IPS-15b (cell line): ENCODE measurements at regions not wholly inside any gene's neighbourhood (a gene's known extent, or its start where the extent isn't known, plus 50 kb on each side); places are given as distances from the start of the nearest gene placed in this dataset.
"Not testable (repeated sequence)": the region's sequence is repeated elsewhere in the genome, so short reads cannot be mapped to it uniquely, and the experiment has no call there.

Experiments
- H3K27me3 ChIP-seq: one replicate; pipeline ENCODE4 v1.6.1; 2013; ENCODE audit warnings: low read length; ENCODE audit not compliant: control insufficient read depth, insufficient read depth
- H3K36me3 ChIP-seq: one replicate; pipeline ENCODE4 v1.6.1; 2013; ENCODE audit warnings: low read length; ENCODE audit not compliant: control insufficient read depth, insufficient read depth
- H3K4me1 ChIP-seq: one replicate; pipeline ENCODE4 v1.6.1; 2013; ENCODE audit warnings: mild to moderate bottlenecking, low read length; ENCODE audit not compliant: control insufficient read depth, insufficient read depth
- H3K4me3 ChIP-seq: one replicate; pipeline ENCODE4 v1.5.1; 2013; ENCODE audit warnings: low read depth, low read length
- H3K9ac ChIP-seq: one replicate; pipeline ENCODE4 v1.6.1; 2013; ENCODE audit warnings: low read depth, mild to moderate bottlenecking, low read length
- H3K9me3 ChIP-seq: one replicate; pipeline ENCODE4 v1.6.1; 2013; ENCODE audit warnings: mild to moderate bottlenecking, low read length; ENCODE audit not compliant: control insufficient read depth, insufficient read depth

- H3K4me3 ChIP-seq: no peak overlapping the region
- no peaks in the 10 kb centered on the region for H3K9me3 ChIP-seq
- H3K4me1 ChIP-seq: peaks cover 8% of the 10 kb centered on the region
- H3K36me3 ChIP-seq: no peaks in the 10 kb centered on the region
- H3K9ac ChIP-seq: no peak overlapping the region
- H3K27me3 ChIP-seq: no peaks in the 10 kb centered on the region
These were observed 507.7 kb downstream of the CCDC171 start for GRCh38 chr9:16060436-16061129.

DNA sequence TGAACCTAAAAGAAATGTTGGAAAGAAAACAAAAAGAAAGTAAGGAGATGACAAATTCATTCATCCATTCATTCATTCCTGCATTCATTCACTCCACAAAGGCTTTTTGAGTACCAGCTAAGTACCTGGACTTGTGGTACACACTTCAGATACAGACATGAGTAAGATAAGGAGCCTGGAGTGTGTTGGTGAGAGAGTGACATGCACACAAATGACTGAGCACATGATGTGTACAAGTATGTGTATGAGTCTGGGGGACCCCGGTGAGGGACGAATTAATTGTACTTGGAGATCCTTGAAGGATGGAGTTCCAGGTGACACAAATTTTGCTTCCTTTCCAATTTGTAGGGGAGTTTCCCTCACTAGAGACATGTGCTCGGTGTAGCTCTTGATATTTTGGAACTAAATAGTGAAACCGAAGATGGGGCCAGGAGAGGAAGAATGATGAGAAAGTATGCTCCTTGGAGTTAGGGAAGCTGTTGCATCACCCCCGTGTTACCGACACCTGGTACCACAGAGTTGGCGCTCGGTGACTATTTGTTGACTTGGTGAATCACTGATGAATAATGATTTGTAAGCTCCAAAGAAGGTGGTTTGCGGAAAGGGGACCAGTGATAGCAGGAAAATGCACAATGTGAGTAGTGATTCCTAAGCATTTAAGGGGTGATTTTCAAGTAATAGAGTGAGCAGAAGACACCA, 509.8 kb downstream of the CCDC171 start:
- Histone ChIP-seq H3K9ac (no peak overlapping the region), H3K9me3 (no peaks in the 10 kb centered on the region), H3K27me3 (no peaks in the 10 kb centered on the region), H3K4me1 (peaks cover 8% of the 10 kb centered on the region), H3K36me3 (no peaks in the 10 kb centered on the region), H3K4me3 (no peak overlapping the region)

GRCh38 chr9:16063241-16063591, 510.4 kb downstream of the CCDC171 start:
- Histone ChIP-seq H3K9me3 (no peaks in the 10 kb centered on the region), H3K4me1 (peaks cover 8% of the 10 kb centered on the region), H3K27me3 (no peaks in the 10 kb centered on the region), H3K36me3 (no peaks in the 10 kb centered on the region), H3K4me3 (no peak overlapping the region), H3K9ac (no peak overlapping the region)

GRCh38 chr9:16064771-16065170, 511.9 kb downstream of the CCDC171 start:
- Histone ChIP-seq H3K27me3 (no peaks in the 10 kb centered on the region), H3K9me3 (no peaks in the 10 kb centered on the region), H3K9ac (no peak overlapping the region), H3K4me3 (no peak overlapping the region), H3K4me1 (peaks cover 8% of the 10 kb centered on the region), H3K36me3 (no peaks in the 10 kb centered on the region)

GRCh38 chr9:16066201-16066600, 513.4 kb downstream of the CCDC171 start:
- H3K36me3 ChIP-seq, H3K9me3 ChIP-seq, H3K4me3 ChIP-seq, H3K4me1 ChIP-seq, H3K9ac ChIP-seq, H3K27me3 ChIP-seq: not testable (repeated sequence)

GRCh38 chr9:16068476-16068875, 515.6 kb downstream of the CCDC171 start:
- no peak overlapping the region for H3K4me3 ChIP-seq
- no peaks in the 10 kb centered on the region for H3K27me3 ChIP-seq
- no peaks in the 10 kb centered on the region for H3K4me1 ChIP-seq
- H3K9ac ChIP-seq: no peak overlapping the region
- H3K36me3 ChIP-seq: no peaks in the 10 kb centered on the region
- H3K9me3 ChIP-seq: no peaks in the 10 kb centered on the region

DNA sequence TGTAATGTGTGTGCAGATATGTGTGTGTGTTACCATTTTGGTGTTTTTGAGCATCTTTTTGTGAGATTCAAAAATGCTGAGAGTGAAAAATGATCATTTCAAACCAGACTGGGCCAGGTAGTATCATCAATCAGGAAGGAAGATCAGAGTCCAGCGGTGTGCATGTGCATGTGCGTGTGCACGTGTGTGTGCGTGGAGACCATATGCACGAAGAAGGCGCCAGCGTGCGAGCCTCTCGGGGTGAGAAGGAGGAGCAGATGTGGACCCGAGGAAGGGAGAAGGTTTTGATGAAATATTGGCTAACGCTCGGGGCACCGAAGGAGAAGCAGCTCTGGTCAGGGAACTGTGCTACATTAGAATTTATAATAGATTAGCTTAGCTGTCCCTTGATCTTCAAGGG, 516.4 kb downstream of the CCDC171 start:
- no peaks in the 10 kb centered on the region for H3K36me3 ChIP-seq
- H3K9ac ChIP-seq: no peak overlapping the region
- no peaks in the 10 kb centered on the region for H3K4me1 ChIP-seq
- H3K4me3 ChIP-seq: no peak overlapping the region
- no peaks in the 10 kb centered on the region for H3K27me3 ChIP-seq
- no peaks in the 10 kb centered on the region for H3K9me3 ChIP-seq

- no peak overlapping the region for H3K9ac ChIP-seq
- no peaks in the 10 kb centered on the region for H3K36me3 ChIP-seq
- H3K4me3 ChIP-seq: no peak overlapping the region
- H3K9me3 ChIP-seq: no peaks in the 10 kb centered on the region
- no peaks in the 10 kb centered on the region for H3K4me1 ChIP-seq
- H3K27me3 ChIP-seq: no peaks in the 10 kb centered on the region
These were observed 517.0 kb downstream of the CCDC171 start for GRCh38 chr9:16069671-16070454.

- no peaks in the 10 kb centered on the region for H3K36me3 ChIP-seq
- H3K9me3 ChIP-seq: no peaks in the 10 kb centered on the region
- no peak overlapping the region for H3K9ac ChIP-seq
- H3K4me1 ChIP-seq: no peaks in the 10 kb centered on the region
- no peak overlapping the region for H3K4me3 ChIP-seq
- no peaks in the 10 kb centered on the region for H3K27me3 ChIP-seq
These were observed 517.8 kb downstream of the CCDC171 start for GRCh38 chr9:16070455-16071145.

GRCh38 chr9:16071400-16071799, 518.6 kb downstream of the CCDC171 start:
- no peaks in the 10 kb centered on the region for H3K36me3 ChIP-seq
- no peaks in the 10 kb centered on the region for H3K9me3 ChIP-seq
- no peaks in the 10 kb centered on the region for H3K4me1 ChIP-seq
- no peaks in the 10 kb centered on the region for H3K27me3 ChIP-seq
- H3K9ac ChIP-seq: no peak overlapping the region
- no peak overlapping the region for H3K4me3 ChIP-seq

DNA sequence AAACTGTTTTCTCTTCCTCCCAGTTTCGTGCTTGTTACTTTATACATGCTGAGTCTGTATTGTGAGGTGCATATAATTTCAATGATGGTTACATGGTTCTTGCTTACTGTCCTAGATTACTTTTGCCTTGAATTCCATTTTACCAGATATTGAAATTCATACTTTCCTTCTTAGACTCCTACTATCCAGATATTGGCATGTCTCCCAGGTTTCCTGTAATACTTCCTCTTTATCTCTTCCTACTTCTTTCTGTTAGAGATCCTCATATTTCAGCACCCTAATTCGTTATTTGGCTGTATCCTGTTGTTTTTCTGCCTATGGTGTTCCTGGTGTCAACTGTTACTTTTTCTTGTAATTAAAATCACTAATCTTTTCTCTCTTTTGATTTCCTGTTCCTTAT, 522.1 kb downstream of the CCDC171 start:
- H3K9ac ChIP-seq: no peak overlapping the region
- no peaks in the 10 kb centered on the region for H3K36me3 ChIP-seq
- H3K4me1 ChIP-seq: no peaks in the 10 kb centered on the region
- H3K4me3 ChIP-seq: no peak overlapping the region
- H3K9me3 ChIP-seq: no peaks in the 10 kb centered on the region
- no peaks in the 10 kb centered on the region for H3K27me3 ChIP-seq
